HEK293T (cell line): ENCODE measurements at regions not wholly inside any gene's neighbourhood (a gene's known extent, or its start where the extent isn't known, plus 50 kb on each side); places are given as distances from the start of the nearest gene placed in this dataset.

ENCODE experiments used
- ARNT ChIP-seq: fragments of 450-650 bp; IDR thresholded peaks from 2 replicates; pipeline ENCODE4 v1.6.1; 2017; ENCODE audit warnings: mild to moderate bottlenecking
- BHLHE40 ChIP-seq: fragments of 450-650 bp; IDR thresholded peaks from 2 replicates; pipeline ENCODE4 v1.6.1; 2016; ENCODE audit warnings: mild to moderate bottlenecking, moderate library complexity, borderline replicate concordance
- L3MBTL2 ChIP-seq: fragments of 450-650 bp; conservative IDR thresholded peaks from 2 replicates; pipeline ENCODE4 v1.6.1; 2016; ENCODE audit warnings: mild to moderate bottlenecking
- NFRKB ChIP-seq: fragments of 450-650 bp; IDR thresholded peaks from 2 replicates; pipeline ENCODE4 v1.6.1; 2016; ENCODE audit warnings: mild to moderate bottlenecking, moderate library complexity
- SP1 ChIP-seq: fragments of 450-650 bp; IDR thresholded peaks from 2 replicates; pipeline ENCODE4 v1.6.1; 2017
- ZNF384 ChIP-seq: fragments of 450-650 bp; IDR thresholded peaks from 2 replicates; pipeline ENCODE4 v1.6.1; 2016

GRCh38 chr4:148955564-148956297 is 513.5 kb upstream of the NR3C2 start:
- TF ChIP-seq NFRKB (no peak), ARNT (no peak), ZNF384 (no peak), BHLHE40 (no peak), SP1 (no peak), L3MBTL2 (no peak)
